Gastrocnemius medialis (tissue), 4 donors: ENCODE measurements at regions not wholly inside any gene's neighbourhood (a gene's known extent, or its start where the extent isn't known, plus 50 kb on each side); places are given as distances from the start of the nearest gene placed in this dataset.

Source experiments
- ATAC-seq, 2 donors: fragments of 150-250 bp; one replicate each; pipeline ENCODE4 v1.9.1; 2016
- DNase-seq, 2 donors: peaks; one replicate each; pipeline ENCODE4 v3.0.0-alpha.2; 2019
- H3K27ac ChIP-seq, 4 donors: fragments of 200-600 bp; sonication (generic); 1 replicate in 1 of 4; 2 replicates in 3 of 4; pipeline ENCODE4 v1.5.1; 2016 to 2018; ENCODE audit warnings: mild to moderate bottlenecking in 2 of 4, moderate library complexity in 1 of 4
- H3K27me3 ChIP-seq, 3 donors: fragments of 200-600 bp; sonication (generic) in 2 of 3; 1 replicate in 1 of 3; 2 replicates in 2 of 3; pipeline versions ENCODE4 v1.5.1 to v1.6.0; 2016 to 2019; ENCODE audit warnings: mild to moderate bottlenecking in 1 of 3, moderate library complexity in 1 of 3
- H3K36me3 ChIP-seq, 2 donors: fragments of 200-600 bp; sonication (generic) in 1 of 2; one replicate each; pipeline ENCODE4 v1.5.1; 2017 to 2018
- H3K4me1 ChIP-seq, 2 donors: fragments of 200-600 bp; sonication (generic) in 1 of 2; one replicate each; pipeline ENCODE4 v1.5.1; 2016 to 2017; ENCODE audit warnings: mild to moderate bottlenecking in 2 of 2
- H3K4me3 ChIP-seq, 4 donors: fragments of 200-600 bp; sonication (generic) in 3 of 4; 1 replicate in 1 of 4; 2 replicates in 3 of 4; pipeline ENCODE4 v1.5.1; 2016 to 2019; ENCODE audit warnings: mild to moderate bottlenecking in 2 of 4
- H3K9me3 ChIP-seq, 3 donors: fragments of 200-600 bp; sonication (generic) in 2 of 3; 1 replicate in 1 of 3; 2 replicates in 2 of 3; pipeline ENCODE4 v1.5.1; 2016 to 2019
- POLR2A ChIP-seq, 2 donors: fragments of 450-650 bp; IDR thresholded peaks; one replicate each; pipeline ENCODE4 v1.6.1; 2017; ENCODE audit warnings: antibody characterized with exemption in 2 of 2, mild to moderate bottlenecking in 2 of 2, moderate library complexity in 2 of 2
- in situ Hi-C, 4 donors: fragments of 200-750 bp; cut with MboI; loops; one replicate each; pipeline versions ENCODE4 v1.15.0 to v1.8.0; 2017; ENCODE audit warnings: low sequenced_read_pairs in 4 of 4
- intact Hi-C: fragments of 100-400 bp; cut with DNase I; formaldehyde crosslinking; loops from one replicate; pipeline ENCODE4 v1.15.1; 2023; ENCODE audit warnings: low total_unique reads
- TF ChIP-seq, protein P1 (sequence below), 5 experiments: fragments of 450-650 bp in 3 of 5; fragments of 200-600 bp in 2 of 5; sonication (generic) in 2 of 5; IDR thresholded peaks in 4 of 5; conservative IDR thresholded peaks in 1 of 5; 1 replicate in 4 of 5; 2 replicates in 1 of 5; pipeline ENCODE4 v1.5.1; 2016 to 2019; ENCODE audit warnings: antibody characterized with exemption in 5 of 5, mild to moderate bottlenecking in 3 of 5, moderate library complexity in 3 of 5

- ATAC-seq (no peak), DNase-seq (no peak)
- no peaks in the 10 kb centered on the region for H3K36me3 ChIP-seq
- no peak for TF ChIP-seq POLR2A (IDR thresholded peaks at IDR 0.05)
- TF ChIP-seq, protein P1, sequence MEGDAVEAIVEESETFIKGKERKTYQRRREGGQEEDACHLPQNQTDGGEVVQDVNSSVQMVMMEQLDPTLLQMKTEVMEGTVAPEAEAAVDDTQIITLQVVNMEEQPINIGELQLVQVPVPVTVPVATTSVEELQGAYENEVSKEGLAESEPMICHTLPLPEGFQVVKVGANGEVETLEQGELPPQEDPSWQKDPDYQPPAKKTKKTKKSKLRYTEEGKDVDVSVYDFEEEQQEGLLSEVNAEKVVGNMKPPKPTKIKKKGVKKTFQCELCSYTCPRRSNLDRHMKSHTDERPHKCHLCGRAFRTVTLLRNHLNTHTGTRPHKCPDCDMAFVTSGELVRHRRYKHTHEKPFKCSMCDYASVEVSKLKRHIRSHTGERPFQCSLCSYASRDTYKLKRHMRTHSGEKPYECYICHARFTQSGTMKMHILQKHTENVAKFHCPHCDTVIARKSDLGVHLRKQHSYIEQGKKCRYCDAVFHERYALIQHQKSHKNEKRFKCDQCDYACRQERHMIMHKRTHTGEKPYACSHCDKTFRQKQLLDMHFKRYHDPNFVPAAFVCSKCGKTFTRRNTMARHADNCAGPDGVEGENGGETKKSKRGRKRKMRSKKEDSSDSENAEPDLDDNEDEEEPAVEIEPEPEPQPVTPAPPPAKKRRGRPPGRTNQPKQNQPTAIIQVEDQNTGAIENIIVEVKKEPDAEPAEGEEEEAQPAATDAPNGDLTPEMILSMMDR (IDR thresholded peaks at IDR 0.05 in 4 of 5, conservative IDR thresholded peaks at IDR 0.05 in 1 of 5): no peak
- H3K27ac ChIP-seq: no peak overlapping the region
- H3K27me3 ChIP-seq: no peaks in the 10 kb centered on the region
- no peak overlapping the region for H3K4me3 ChIP-seq
- in situ Hi-C loops: no loop called here
- no peaks in the 10 kb centered on the region for H3K9me3 ChIP-seq
- H3K4me1 ChIP-seq: no peaks in the 10 kb centered on the region
- intact Hi-C loops: no loop called here
These were observed 94.0 kb upstream of the IQSEC1 start for GRCh38 chr3:13167064-13167743.

DNA sequence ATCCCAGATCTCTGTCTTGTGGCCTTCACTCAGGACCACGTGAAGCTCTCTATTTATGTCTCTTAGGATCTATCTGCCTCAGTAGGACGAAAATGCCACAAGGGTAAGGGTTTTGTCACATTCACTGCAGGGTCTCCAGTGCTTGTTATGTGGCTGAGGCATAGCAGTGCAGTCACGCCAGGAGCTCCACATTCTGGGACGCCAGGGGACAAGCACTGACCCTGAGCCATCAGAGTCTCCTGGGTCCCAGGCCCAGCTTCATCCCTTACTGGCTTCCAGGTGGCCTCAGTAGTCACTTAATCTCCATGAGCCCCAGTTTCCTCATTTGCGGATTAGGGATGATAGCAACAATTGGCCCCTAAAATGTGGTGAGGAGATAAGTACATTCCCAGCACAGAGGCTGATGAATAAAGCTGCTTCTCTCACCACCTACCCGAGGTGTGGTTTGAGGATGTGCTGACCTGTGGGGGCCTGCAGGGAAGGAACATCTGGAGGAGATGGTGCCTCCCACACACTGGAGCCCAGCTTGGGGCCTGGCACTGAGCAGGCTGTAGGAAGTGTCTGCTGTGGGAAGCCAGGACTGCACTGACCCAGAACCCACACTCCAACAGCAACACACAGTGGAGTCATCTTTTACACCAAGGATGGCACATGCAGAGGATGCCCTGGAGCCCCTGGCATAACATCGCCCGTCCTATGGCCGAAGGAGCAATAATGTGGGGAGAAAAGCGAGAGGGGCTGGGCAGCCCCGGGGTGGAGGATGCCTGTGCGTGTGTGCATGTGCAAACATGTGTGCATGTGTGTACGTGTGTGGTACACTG lies 93.2 kb upstream of the IQSEC1 start:
- intact Hi-C loops (no loop called here), in situ Hi-C loops (no loop called here)
- no peaks in the 10 kb centered on the region for H3K27me3 ChIP-seq
- H3K9me3 ChIP-seq: no peaks in the 10 kb centered on the region
- H3K4me3 ChIP-seq: no peak overlapping the region
- ATAC-seq (no peak), DNase-seq (no peak)
- H3K36me3 ChIP-seq: no peaks in the 10 kb centered on the region
- no peak for TF ChIP-seq POLR2A (IDR thresholded peaks at IDR 0.05)
- TF ChIP-seq, protein P1 (IDR thresholded peaks at IDR 0.05 in 4 of 5, conservative IDR thresholded peaks at IDR 0.05 in 1 of 5): no peak
- H3K4me1 ChIP-seq: no peaks in the 10 kb centered on the region
- H3K27ac ChIP-seq: no peak overlapping the region

DNA sequence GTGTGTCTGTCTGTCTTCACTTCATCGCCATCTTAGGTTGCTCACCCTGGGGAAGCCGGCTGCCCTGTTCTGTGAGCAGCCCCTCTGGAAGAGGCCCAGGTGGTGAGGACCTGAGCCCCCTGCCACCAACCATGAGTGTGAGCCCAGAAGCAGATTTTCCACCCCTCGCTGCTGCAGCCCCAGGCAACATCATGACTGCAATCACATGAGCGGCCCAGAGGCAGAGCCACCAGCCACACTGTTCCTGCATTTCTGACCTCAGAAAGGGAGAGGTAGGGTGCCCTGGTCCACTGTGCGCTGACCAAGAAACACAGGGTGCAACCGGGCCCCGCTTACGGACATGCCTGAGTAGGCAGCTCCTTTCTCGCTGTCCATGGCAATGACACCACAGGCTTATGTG lies 92.3 kb upstream of the IQSEC1 start:
- in situ Hi-C loops (no loop called here), intact Hi-C loops (no loop called here)
- TF ChIP-seq, protein P1 (IDR thresholded peaks at IDR 0.05 in 4 of 5, conservative IDR thresholded peaks at IDR 0.05 in 1 of 5): no peak
- no peak for TF ChIP-seq POLR2A (IDR thresholded peaks at IDR 0.05)

GRCh38 chr3:13164893-13165492 lies 91.8 kb upstream of the IQSEC1 start:
- ATAC-seq (no peak), DNase-seq (no peak)
- TF ChIP-seq POLR2A (IDR thresholded peaks at IDR 0.05): no peak
- TF ChIP-seq, protein P1 (IDR thresholded peaks at IDR 0.05 in 4 of 5, conservative IDR thresholded peaks at IDR 0.05 in 1 of 5): no peak
- Histone ChIP-seq H3K27ac (no peak overlapping the region), H3K9me3 (no peaks in the 10 kb centered on the region), H3K4me3 (no peak overlapping the region), H3K4me1 (no peaks in the 10 kb centered on the region), H3K27me3 (no peaks in the 10 kb centered on the region), H3K36me3 (no peaks in the 10 kb centered on the region)
- in situ Hi-C loops: no loop called here
- intact Hi-C loops: no loop called here

More for the DNA sequence above, 92.3 kb upstream of the IQSEC1 start:
- H3K36me3 ChIP-seq: no peaks in the 10 kb centered on the region
- DNase-seq (no peak), ATAC-seq (no peak)
- no peaks in the 10 kb centered on the region for H3K4me1 ChIP-seq
- no peaks in the 10 kb centered on the region for H3K27me3 ChIP-seq
- H3K9me3 ChIP-seq: no peaks in the 10 kb centered on the region
- H3K27ac ChIP-seq: no peak overlapping the region
- no peak overlapping the region for H3K4me3 ChIP-seq
